GM21619 (cell line): ENCODE measurements at regions not wholly inside any gene's neighbourhood (a gene's known extent, or its start where the extent isn't known, plus 50 kb on each side); places are given as distances from the start of the nearest gene placed in this dataset.

Experiments used
- ATAC-seq: cut with Tn5 transposase; IDR thresholded peaks from one replicate; pipeline ENCODE4 v1.9.1; 2021; ENCODE audit not compliant: unreplicated experiment

GRCh38 chr6:208938-209337 lies 83.3 kb upstream of the DUSP22 start:
- ATAC-seq, result no peak

- peak; percentile 81 for ATAC-seq
Observed at GRCh38 chr6:209432-210103, 82.7 kb upstream of the DUSP22 start.

DNA sequence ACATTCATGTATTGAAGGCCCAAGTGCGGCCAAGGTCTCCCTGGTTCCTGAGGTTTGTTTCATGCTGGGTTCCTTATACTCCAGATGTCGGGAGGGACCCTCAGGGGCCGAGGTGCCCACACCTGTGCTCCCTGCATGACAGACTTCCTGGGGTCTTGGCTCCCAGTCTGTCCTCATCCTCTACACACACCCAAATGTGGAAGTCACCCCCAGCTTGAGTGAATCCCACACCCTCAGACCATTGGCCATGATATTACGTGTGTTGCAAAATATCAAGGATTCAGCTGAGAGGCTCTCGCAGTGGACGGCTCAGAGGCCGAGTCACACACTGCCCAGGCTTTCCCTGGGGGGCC lies 82.2 kb upstream of the DUSP22 start:
- no peak for ATAC-seq

DNA sequence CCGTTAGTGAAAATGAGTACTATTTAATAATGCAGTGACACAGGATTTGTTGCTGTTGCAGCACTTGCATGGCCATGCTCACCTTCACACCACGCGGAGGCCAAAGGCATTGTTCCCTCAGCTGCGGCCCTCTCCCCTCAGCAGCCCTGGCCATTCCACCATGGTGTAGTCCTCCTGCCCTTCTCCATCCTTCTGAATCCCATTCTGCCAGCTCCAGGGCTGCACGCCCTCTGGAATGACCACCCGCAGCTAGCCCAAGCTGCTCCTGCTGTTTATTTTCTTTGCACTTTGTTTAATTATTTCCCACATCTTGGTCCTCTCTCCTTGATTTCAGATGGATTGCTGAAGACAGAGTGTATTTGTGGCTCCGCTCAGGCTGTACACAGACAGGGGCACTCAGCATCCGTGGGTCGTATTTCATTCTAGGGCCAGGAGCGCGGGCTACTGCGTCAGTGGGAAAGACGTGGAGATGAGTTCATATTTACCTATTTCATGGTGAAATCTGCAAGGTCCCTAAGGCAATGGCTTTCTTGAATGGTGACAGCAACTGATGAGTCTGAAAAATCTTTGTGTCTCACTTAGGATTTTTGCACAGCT lies 81.4 kb upstream of the DUSP22 start:
- ATAC-seq, result no peak

- ATAC-seq, result no peak
Observed at GRCh38 chr6:211871-212497, 80.3 kb upstream of the DUSP22 start.

- ATAC-seq, result no peak
Observed at GRCh38 chr6:213284-213683, 79.0 kb upstream of the DUSP22 start.

DNA sequence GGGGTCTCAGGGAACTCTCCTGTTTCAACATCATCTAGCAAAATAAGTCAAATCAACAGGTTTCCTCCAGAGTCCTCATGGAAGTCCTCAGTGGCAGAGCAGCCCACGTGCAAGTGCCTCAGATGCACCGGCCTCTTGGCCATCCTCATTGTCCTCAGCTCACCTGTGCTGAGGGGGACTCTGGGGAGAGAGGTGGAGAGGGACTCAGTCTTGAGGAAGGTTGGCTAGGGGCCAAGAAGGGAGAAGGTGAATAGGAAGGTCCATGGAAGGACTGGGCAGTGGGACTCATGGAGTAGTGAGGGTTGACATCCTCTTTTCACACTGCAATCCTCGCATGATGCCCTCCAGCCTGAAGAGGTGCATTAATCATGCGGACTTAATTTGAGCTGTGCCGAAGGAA lies 77.9 kb upstream of the DUSP22 start:
- no peak for ATAC-seq

GRCh38 chr6:215335-216034 lies 76.8 kb upstream of the DUSP22 start:
- no peak for ATAC-seq

- no peak for ATAC-seq
Observed at GRCh38 chr6:217048-217659, 75.1 kb upstream of the DUSP22 start.

DNA sequence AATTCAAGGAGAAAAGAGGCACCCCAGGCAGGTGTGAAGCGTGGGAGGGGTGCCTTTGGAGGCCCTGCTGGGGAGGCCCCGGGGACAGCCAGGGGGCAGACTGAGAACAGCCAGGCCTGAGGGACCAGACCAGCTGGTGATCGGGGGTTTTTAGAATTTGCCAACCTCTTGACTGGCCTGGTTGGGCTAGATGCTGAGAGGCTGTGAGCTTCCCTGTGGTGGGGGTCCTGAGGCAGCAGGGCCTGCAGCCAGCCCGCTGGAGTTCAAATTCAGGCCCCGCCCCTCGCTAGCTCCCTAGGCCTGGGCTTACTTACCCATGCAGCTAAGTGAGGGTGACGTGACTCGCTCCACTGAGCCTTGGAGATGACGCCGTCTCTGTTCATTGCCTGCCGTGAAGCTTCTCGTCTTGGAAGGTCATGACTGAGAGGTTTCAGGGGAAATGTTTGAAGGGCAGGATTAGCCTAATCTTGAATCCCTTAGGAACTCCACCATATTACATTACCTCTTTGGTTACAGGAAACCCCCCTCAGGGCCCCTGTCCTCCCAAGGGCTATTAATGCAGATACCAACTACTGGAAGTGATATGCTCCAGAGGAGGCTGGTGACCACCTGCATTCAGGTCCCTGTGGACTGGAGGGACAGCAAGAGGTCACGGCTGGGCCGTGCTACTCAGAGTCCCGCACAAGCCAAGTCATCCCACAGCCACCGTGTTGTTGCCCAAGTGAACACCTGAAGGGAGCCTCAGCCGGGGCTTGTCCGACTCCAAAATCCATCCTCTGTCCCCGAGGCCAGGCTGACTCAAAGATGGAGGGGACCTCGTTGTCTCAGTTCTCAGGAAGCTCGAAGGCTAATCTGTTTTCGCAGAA lies 73.9 kb upstream of the DUSP22 start:
- ATAC-seq, result peak; percentile 40

DNA sequence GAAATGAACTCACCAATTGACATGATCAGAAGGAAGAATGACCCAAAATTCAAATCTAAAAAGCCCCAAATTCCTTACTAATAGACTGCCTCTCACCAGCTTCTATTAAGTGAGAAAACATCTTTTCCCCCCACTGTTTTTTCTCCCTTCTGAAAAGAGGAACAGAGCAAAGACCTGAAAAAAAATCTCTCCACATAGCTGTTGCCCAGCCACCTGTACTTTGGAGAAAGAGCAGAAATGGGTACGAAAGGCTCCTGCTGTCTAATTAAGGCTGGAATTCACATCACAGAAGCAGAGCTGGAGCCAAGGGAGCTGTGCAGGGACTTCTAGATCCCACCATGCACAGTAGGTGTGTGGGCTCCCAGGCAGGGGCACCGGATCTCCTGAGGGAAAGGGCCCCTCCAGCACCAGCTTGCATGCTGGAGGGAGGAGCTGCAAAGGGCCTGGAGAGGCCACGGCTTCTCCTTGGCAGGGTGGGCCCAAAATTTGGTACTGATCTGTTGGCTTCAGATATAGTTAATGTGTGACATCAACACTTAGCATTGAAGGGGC lies 73.2 kb upstream of the DUSP22 start:
- peak; percentile 11 for ATAC-seq

DNA sequence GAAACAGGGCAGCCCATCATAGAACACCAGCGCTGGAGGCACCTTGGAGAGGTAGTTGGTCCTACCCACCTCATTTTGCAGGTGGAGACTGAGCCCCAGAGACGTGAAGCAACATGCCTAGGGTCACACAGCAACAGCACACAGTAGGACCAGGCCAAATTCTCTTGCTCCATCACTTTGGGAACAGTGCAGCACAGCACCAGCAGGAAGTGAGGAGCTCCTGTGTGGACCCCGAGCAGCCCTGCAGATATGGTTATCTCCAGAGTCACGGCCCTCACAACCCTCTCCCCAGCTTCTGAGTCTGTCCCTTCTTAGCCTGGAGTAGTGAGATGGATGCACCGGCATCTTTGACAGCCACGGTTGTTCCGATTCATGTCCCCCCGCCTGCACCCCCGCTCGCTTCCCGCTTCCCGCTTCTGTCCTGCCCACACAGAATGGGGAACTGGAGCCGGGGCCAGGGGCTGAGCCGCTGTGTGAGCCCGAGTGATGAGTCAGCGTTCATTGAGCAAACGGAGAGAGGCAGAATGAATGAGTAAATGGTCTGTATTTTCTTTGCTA lies 72.6 kb upstream of the DUSP22 start:
- no peak for ATAC-seq

DNA sequence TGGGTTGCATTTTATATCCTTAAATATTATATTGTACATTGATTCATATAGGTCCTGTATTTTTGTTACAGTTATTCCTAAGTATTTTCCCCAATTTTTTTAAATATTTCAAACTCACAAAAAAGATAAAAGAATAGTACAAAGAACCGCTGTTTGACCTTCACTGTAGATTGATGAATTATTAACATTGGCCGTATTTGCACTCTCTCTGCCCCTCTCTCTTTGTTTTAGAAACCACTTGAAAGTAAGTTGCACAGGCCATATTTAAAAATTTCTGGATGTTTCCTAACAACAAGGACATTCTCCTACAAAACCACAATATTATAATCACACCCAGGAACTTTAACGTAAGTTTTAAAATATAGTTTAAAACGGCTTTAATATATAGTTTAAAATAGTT lies 72.0 kb upstream of the DUSP22 start:
- ATAC-seq, result no peak

DNA sequence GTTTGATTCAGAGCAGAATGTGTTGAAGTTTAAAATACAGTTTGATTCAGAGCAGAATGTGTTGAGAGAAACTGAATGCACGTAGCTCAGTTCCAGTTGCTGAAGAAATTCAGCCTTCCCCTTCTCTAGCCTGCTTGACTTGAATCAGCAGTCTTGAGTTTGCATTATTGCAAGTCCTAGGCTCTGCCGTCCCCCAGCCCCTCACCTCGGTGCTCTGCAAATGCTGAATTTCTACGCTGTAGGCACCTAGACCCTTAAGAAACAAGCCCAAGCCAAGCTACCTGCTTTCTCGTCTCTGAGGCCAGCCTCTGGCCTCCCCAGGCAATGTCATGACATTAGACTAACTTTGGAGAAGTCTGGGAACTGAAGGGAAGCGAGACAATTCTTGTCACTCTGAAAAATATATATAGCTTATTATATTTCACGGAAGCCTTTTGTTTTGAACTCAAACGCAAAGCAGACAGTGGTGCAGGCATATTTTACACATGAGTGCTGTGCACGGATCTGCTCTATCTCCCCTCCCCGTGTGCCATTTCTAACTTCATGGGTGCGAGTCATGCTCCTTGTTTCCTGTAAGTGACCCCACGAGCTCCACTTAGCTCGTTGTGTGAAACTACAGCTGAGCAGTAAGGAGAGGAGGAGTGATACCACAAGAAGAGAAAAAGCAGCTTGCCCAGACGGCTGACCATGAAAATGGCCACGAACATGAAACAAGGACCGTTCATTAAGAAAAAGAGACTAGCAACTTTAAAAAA lies 71.4 kb upstream of the DUSP22 start:
- no peak for ATAC-seq

DNA sequence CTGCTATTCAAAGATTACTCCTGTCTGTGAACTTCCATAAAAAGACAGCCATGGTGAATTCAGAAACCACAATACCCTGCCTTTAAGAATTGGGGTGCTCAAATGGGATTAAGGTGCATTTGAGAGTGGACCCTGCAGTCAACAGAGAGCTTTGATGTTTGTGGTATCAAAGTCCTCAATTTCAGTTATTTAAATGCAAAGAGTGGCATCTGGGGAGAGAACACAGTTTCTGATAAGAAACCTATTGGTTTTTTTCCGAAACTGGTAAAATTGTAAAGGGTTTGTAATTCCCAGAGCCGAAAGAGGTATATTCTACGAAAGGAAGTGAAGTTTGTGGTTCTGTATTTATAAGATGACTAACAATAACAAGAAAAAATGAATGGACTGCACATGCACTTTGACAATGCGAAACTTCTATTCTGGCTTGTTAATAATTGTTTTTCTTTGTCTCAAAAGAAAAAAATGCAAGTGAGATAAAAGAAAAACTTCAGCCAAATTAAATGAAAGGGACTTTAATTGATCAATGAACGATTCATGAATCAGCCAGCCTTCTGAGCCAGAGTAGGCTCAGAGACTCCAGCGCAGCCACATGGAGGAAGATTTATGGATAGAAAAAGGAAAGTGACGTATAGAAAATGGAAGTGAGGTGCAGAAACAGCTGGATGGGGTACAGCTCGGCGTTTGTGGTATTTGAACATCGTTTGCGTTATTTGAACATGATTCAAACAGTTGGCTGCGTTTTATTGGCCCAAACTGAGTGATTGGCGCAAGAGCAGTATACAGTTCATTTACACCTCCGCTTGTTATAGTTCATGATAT lies 70.5 kb upstream of the DUSP22 start:
- no peak for ATAC-seq

GRCh38 chr6:222468-222867 lies 69.8 kb upstream of the DUSP22 start:
- ATAC-seq, result no peak

DNA sequence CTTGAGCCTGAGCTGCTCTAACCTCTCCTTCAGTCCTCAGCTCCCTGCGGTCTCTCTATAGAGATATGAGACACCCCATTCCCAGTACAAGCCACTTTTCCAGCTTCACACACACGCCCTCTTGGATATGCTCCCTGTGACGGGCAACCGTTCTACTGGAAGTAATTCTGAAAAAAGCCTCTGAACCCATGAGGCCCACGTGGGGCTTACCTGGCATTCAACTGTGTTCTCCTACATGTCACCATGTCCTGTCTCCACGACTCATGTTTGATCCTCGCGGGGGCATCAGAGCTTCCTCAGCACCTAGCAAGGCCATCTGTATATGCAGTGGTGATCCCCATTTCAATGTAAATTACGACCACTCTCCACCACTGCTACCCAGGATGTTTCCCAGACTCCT lies 69.2 kb upstream of the DUSP22 start:
- no peak for ATAC-seq

- no peak for ATAC-seq
Observed at GRCh38 chr6:223763-224162, 68.5 kb upstream of the DUSP22 start.

DNA sequence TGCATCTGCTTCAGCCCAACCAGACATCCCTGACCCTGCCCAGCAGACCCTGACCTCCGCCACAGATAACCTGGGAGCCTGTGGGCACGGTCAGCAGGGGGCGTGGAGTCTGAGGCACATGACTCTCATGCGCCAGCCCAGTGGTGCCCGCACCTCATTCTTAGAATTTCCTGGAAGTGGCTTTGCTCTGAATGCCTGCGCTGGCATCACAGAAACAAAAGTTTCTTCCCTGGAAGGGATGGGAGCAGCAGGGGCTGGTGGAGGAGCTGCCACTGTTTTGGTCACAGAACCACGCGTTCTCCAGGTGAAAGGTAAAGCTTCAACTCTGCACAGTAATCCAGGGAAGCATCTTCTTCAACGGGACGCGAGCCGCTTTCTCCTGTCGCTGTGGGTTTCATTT lies 67.9 kb upstream of the DUSP22 start:
- no peak for ATAC-seq
